ENCODE measurements at regions not wholly inside any gene's neighbourhood (a gene's known extent, or its start where the extent isn't known, plus 50 kb on each side); places are given as distances from the start of the nearest gene placed in this dataset.

DNA sequence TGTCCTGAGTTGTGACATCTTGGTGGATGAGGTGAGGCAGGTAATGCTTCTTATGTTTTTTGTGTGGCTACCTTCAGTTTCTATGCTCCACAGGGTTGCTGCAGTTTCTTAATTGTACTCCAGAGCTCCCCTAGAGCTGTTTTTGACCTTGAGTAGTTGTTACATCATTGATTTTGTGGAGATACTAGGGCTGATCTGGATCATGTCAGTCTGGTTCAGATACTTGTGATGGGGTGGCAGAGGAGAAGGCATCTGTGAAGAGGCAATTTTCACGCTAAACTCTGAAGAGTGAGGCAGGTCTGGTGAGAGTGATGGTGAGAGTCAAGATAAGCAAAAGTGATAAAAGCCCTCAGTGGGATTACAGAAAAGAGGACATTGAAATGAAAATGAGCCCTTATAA lies 1180.2 kb downstream of the RAPGEF2 start:
- Histone ChIP-seq H2BK12ac (ENCODE audit: low read depth, low read length) (no peak overlapping the region), H3K36me3 (ENCODE audit: control insufficient read depth in 2 of 4, insufficient read depth in 4 of 4, low read length in 3 of 4) (no peaks in the 10 kb centered on the region), H3K9me3 (ENCODE audit: insufficient read depth in 2 of 2, low read depth in 1 of 2, low read length in 1 of 2) (no peaks in the 10 kb centered on the region), H4K91ac (replicated peaks; ENCODE audit: insufficient read length, low read length) (no peak overlapping the region), H3K79me1 (ENCODE audit: low read depth, low read length) (no peaks in the 10 kb centered on the region), H3K4me3 (ENCODE audit: extremely low read depth in 1 of 4, insufficient read depth in 2 of 4, low read depth in 3 of 4, low read length in 4 of 4) (no peak overlapping the region), H4K8ac (ENCODE audit: extremely low read depth, insufficient read depth, low read length) (no peak overlapping the region), H3K18ac (ENCODE audit: extremely low read depth, low read length) (no peak overlapping the region), H3K4ac (replicated peaks; ENCODE audit: insufficient read length, low read depth, low read length) (no peak overlapping the region), H2BK5ac (ENCODE audit: low read depth, low read length) (no peak overlapping the region), H2AK5ac (ENCODE audit: low read depth, low read length) (no peak overlapping the region), H2BK120ac (replicated peaks; ENCODE audit: low read depth, low read length) (no peak overlapping the region), H3K27me3 (replicated peaks in 1 of 4; ENCODE audit: control insufficient read depth in 3 of 4, extremely low read depth in 1 of 4, insufficient read depth in 3 of 4, low read length in 3 of 4) (no peaks in the 10 kb centered on the region), H3K27ac (ENCODE audit: low read depth, low read length) (no peak overlapping the region), H3K9ac (replicated peaks in 1 of 4; ENCODE audit: extremely low read depth in 1 of 4, low read depth in 3 of 4, low read length in 3 of 4) (no peak overlapping the region), H4K20me1 (replicated peaks in 1 of 2; ENCODE audit: control insufficient read depth in 1 of 2, insufficient read depth in 2 of 2, low read length in 2 of 2) (no peaks in the 10 kb centered on the region), H3K79me2 (ENCODE audit: control insufficient read depth in 1 of 2, insufficient read depth in 2 of 2, low read length in 2 of 2) (no peaks in the 10 kb centered on the region), H3K4me1 (replicated peaks in 1 of 4; ENCODE audit: control insufficient read depth in 3 of 4, insufficient read depth in 4 of 4, low read length in 3 of 4) (no peaks in the 10 kb centered on the region), H3K4me2 (ENCODE audit: insufficient read depth in 1 of 2, low read depth in 2 of 2, low read length in 2 of 2) (no peak overlapping the region), H2AFZ (ENCODE audit: low read length) (no peak overlapping the region; the same call in 1 of the 2 replicates), H3K23ac (ENCODE audit: insufficient read length) (no peak overlapping the region), H3K56ac (replicated peaks; ENCODE audit: insufficient read length, low read depth, low read length) (no peak overlapping the region), H3K14ac (ENCODE audit: insufficient read length) (no peak overlapping the region), H2BK20ac (ENCODE audit: low read length) (no peak overlapping the region), H3K23me2 (ENCODE audit: low read depth, low read length) (no peaks in the 10 kb centered on the region), H2BK15ac (ENCODE audit: low read length) (no peak overlapping the region), H4K5ac (ENCODE audit: insufficient read length, low read depth, low read length) (no peak overlapping the region)
- ChIA-PET CTCF (ENCODE audit: partially characterized antibody) (no interaction called here), POLR2A (ENCODE audit: partially characterized antibody) (interaction anchor here (0.5 kb wide), 1 partner anchor 33 kb away, joined by 3 read pairs; no protein-coding TSS in a partner anchor)
- no peak for DNase-seq (ENCODE audit: low read depth in 1 of 2, low spot score in 2 of 2)
- TF ChIP-seq KDM5A (IDR thresholded peaks at IDR 0.05; ENCODE audit: low read length) (no peak), SAP30 (IDR thresholded peaks at IDR 0.05; ENCODE audit: insufficient read depth, insufficient replicate concordance, low read length) (no peak), JUND (IDR thresholded peaks at IDR 0.05; ENCODE audit: low read length) (no peak), TEAD4 (IDR thresholded peaks at IDR 0.05; ENCODE audit: low read depth, low read length) (no peak), CHD1 (IDR thresholded peaks at IDR 0.05; ENCODE audit: low read depth, low read length) (no peak), JUN (IDR thresholded peaks at IDR 0.05; ENCODE audit: low read depth, low read length) (no peak), CHD2 (IDR thresholded peaks at IDR 0.05; ENCODE audit: low read length) (no peak), KDM1A (IDR thresholded peaks at IDR 0.05; ENCODE audit: borderline replicate concordance, low read length) (no peak), HDAC6 (IDR thresholded peaks at IDR 0.05; ENCODE audit: low read depth, low read length) (no peak), EP300 (IDR thresholded peaks at IDR 0.05; ENCODE audit: borderline replicate concordance in 1 of 2, low read depth in 2 of 2, low read length in 2 of 2) (no peak), NRF1 (IDR thresholded peaks at IDR 0.05; ENCODE audit: low read depth, low read length) (no peak), SIX5 (IDR thresholded peaks at IDR 0.05; ENCODE audit: low read depth, low read length) (no peak), ZNF274 (IDR thresholded peaks at IDR 0.05; ENCODE audit: borderline replicate concordance, extremely low read depth, low read length) (no peak)
- TF ChIP-seq, protein P1, sequence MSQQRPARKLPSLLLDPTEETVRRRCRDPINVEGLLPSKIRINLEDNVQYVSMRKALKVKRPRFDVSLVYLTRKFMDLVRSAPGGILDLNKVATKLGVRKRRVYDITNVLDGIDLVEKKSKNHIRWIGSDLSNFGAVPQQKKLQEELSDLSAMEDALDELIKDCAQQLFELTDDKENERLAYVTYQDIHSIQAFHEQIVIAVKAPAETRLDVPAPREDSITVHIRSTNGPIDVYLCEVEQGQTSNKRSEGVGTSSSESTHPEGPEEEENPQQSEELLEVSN (IDR thresholded peaks at IDR 0.05): no peak
- no peak for FAIRE-seq
- WGBS, 2 experiments (ENCODE audit: extremely low coverage in 1 of 2, insufficient coverage in 1 of 2, insufficient read length in 1 of 2, insufficient replicate concordance in 2 of 2, low coverage in 1 of 2, low lambda C conversion rate in 2 of 2, missing lambda C conversion rate in 1 of 2): 86% methylated on average over 1 of the region's 1 CpG; no CpG with 5 or more reads in 1 of the 2 experiments

All from H1 (cell line).